Kidney (tissue), 13 donors: ENCODE measurements at regions not wholly inside any gene's neighbourhood (a gene's known extent, or its start where the extent isn't known, plus 50 kb on each side); places are given as distances from the start of the nearest gene placed in this dataset.

Experiments
- DNase-seq, 5 donors: peaks; one replicate each; pipeline ENCODE4 v3.0.0-alpha.2; 2013 to 2020
- FAIRE-seq: peaks from 2 replicates; lab custom pipeline; 2012; peaks lifted over from hg19 to GRCh38; lab: Jason Lieb, UNC
- H3K27ac ChIP-seq, 2 donors: one replicate each; pipeline ENCODE4 v1.7.0; 2013; ENCODE audit warnings: low read depth in 2 of 2, low read length in 2 of 2, inconsistent platforms in 1 of 2
- H3K27me3 ChIP-seq: one replicate; pipeline ENCODE4 v1.7.1; 2013; ENCODE audit warnings: low read length, inconsistent platforms; ENCODE audit not compliant: control insufficient read depth, insufficient read depth
- H3K36me3 ChIP-seq, 3 donors: one replicate each; pipeline versions ENCODE4 v1.7.0 to v1.7.1; 2013; ENCODE audit warnings: low read length in 3 of 3, control low read depth in 1 of 3, inconsistent platforms in 1 of 3; ENCODE audit not compliant: insufficient read depth in 3 of 3, control insufficient read depth in 2 of 3
- H3K4me1 ChIP-seq, 3 donors: one replicate each; pipeline versions ENCODE4 v1.7.0 to v1.7.1; 2013; ENCODE audit warnings: low read length in 3 of 3, inconsistent platforms in 1 of 3, low read depth in 1 of 3; ENCODE audit not compliant: control insufficient read depth in 2 of 3, insufficient read depth in 2 of 3
- H3K4me3 ChIP-seq, 3 donors: one replicate each; pipeline versions ENCODE4 v1.7.0 to v1.8.1; 2013; ENCODE audit warnings: low read length in 3 of 3, control low read depth in 1 of 3, inconsistent platforms in 1 of 3
- H3K9ac ChIP-seq, 3 donors: one replicate each; pipeline versions ENCODE4 v1.7.0 to v1.7.1; 2013; ENCODE audit warnings: low read length in 3 of 3, control low read depth in 1 of 3, inconsistent platforms in 1 of 3
- H3K9me3 ChIP-seq, 3 donors: one replicate each; pipeline versions ENCODE4 v1.7.0 to v1.7.1; 2013; ENCODE audit warnings: low read length in 3 of 3, control low read depth in 1 of 3, inconsistent platforms in 1 of 3; ENCODE audit not compliant: control insufficient read depth in 2 of 3, insufficient read depth in 1 of 3
- CTCF ChIP-seq: IDR thresholded peaks from 3 replicates; pipeline ENCODE4 v1.5.1; 2012; ENCODE audit warnings: mild to moderate bottlenecking, moderate library complexity, borderline replicate concordance; ENCODE audit not compliant: insufficient read depth; ENCODE audit errors: extremely low read depth
- intact Hi-C: fragments of 100-400 bp; cut with DNase I; formaldehyde crosslinking; loops from one replicate; pipeline ENCODE4 v1.11.1; 2022
- donor health status: control.
- donor health status: control.
- donor health status: control.
- donor health status: control.
- donor health status: control.
- donor health status: DM: yes; HTN: yes; CAD: no.
- donor health status: Normal renal cell carcinoma (clear cell type).

DNA sequence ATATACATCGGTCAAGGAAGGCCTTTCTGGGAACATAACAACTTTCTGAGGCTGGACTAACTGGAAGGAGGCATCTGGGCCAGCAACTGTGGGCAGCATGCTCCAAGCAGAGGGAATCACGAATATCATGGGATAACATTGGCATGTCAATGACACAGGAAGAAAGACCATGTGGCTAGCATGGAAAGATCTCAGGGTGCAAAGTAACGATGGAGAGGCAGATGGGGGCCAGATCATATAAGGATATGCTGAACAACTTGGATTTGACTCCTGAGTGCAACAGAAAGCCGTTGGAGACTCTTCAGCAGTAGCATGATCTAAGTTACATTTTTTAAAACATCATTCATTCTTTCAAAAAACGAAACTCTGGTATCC is 133.6 kb downstream of the FOXI3 start:
- Histone ChIP-seq H3K36me3 (no peaks in the 10 kb centered on the region), H3K9me3 (peaks cover 0 to 4% (median 2%) of the 10 kb centered on the region in 3 donors), H3K4me1 (no peaks in the 10 kb centered on the region), H3K9ac (no peak overlapping the region), H3K4me3 (no peak overlapping the region), H3K27me3 (no peaks in the 10 kb centered on the region), H3K27ac (no peak overlapping the region)
- intact Hi-C loops, result no loop called here
- DNase-seq (no peak), FAIRE-seq (no peak)
- TF ChIP-seq CTCF, result no peak

DNA sequence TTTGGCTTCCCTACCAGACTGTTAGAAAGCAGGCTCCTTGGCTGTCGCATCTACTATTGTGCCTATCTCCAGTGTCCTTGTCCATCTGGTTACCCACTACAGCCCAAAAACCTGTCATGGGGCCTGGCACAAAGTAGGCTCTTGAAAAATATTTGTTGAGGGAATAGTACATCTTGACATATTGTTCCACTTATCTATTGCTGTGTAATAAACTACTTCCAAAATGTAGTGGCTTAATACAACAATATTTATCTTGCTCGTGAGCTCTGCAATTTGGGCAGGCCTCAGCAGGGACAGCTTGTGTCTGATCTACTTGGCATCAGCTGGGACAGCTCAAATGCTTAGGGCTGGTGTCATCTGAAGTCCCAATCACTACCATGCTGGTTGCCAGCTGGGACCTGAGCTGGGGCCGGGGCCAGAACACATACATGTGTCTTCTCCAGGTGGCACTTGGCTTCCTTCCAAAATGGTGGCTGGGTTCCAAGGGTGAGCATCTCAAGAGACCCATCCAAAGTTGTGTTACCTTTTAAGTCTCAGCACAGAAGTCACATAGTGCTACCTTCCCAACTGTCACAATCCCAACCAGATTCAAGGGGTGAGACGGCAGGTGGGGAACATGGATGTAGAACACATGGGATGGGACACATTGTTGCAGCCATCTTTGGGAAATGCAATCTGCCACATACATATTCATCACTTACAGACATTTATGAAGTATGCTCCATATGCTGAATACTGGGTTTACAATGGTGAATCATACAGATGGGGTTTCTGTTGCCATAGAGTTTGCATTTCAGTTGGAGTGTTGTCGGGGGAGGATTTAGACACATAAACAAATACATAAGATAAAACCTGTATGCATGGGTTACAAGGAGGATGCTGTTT is 134.2 kb downstream of the FOXI3 start:
- Histone ChIP-seq H3K9me3 (peaks cover 0 to 4% (median 2%) of the 10 kb centered on the region in 3 donors), H3K36me3 (no peaks in the 10 kb centered on the region), H3K4me3 (no peak overlapping the region), H3K9ac (no peak overlapping the region), H3K27me3 (no peaks in the 10 kb centered on the region), H3K27ac (no peak overlapping the region), H3K4me1 (no peaks in the 10 kb centered on the region)
- no peak for TF ChIP-seq CTCF
- DNase-seq (no peak), FAIRE-seq (no peak)
- intact Hi-C loops, result no loop called here

GRCh38 chr2:88310787-88311186 is 140.6 kb downstream of the THNSL2 start:
- DNase-seq (no peak), FAIRE-seq (no peak)
- Histone ChIP-seq H3K9ac (no peak overlapping the region), H3K36me3 (no peaks in the 10 kb centered on the region), H3K27ac (no peak overlapping the region), H3K27me3 (no peaks in the 10 kb centered on the region), H3K9me3 (peaks cover 0 to 4% (median 2%) of the 10 kb centered on the region in 3 donors), H3K4me1 (no peaks in the 10 kb centered on the region), H3K4me3 (no peak overlapping the region)
- TF ChIP-seq CTCF, result no peak
- intact Hi-C loops, result no loop called here

- Histone ChIP-seq H3K27me3 (no peaks in the 10 kb centered on the region), H3K4me1 (no peaks in the 10 kb centered on the region), H3K9ac (no peak overlapping the region), H3K9me3 (peaks cover 0 to 4% (median 2%) of the 10 kb centered on the region in 3 donors), H3K36me3 (no peaks in the 10 kb centered on the region), H3K27ac (no peak overlapping the region), H3K4me3 (no peak overlapping the region)
- no peak for TF ChIP-seq CTCF
- intact Hi-C loops, result no loop called here
- FAIRE-seq, result no peak
- DNase-seq, result peak in 1 of 5 donors; percentile 7
These were observed 137.7 kb downstream of the THNSL2 start for GRCh38 chr2:88307817-88308216.
